ENCODE measurements at regions not wholly inside any gene's neighbourhood (a gene's known extent, or its start where the extent isn't known, plus 50 kb on each side); places are given as distances from the start of the nearest gene placed in this dataset.
"Not testable (repeated sequence)": the region's sequence is repeated elsewhere in the genome, so short reads cannot be mapped to it uniquely, and the experiment has no call there.

DNA sequence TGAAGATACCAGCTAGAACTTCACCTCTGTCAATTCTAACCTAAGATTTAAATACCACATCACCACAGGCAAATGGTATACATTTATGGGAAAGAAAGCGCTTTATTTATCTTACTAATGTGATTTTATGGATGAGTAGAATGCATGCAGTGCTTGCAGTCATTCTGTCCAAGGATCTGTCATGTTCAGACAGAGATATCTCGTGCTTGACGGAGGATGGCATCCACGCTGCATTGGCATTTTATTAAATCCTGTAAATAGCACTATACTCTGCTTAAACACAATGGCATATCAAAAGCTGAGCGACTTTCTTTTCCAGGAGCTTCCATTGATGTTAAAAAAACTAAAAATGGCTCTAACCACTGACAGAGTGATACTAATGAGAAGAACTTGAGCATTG is 133.7 kb upstream of the CAV2 start:
- Histone ChIP-seq H3K9me3 (ENCODE audit: low read length) (no peaks in the 10 kb centered on the region), H2AFZ (ENCODE audit: low read length) (no peak overlapping the region), H3K79me2 (ENCODE audit: insufficient read depth, low read depth, low read length) (no peaks in the 10 kb centered on the region), H3K4me2 (ENCODE audit: low read length) (no peak overlapping the region), H3K27ac (ENCODE audit: low read depth, low read length, poor library complexity, severe bottlenecking) (no peak overlapping the region), H3K9me2 (ENCODE audit: insufficient read depth, low read length) (no peaks in the 10 kb centered on the region), H3K36me3 (ENCODE audit: insufficient read depth, low read length) (no peaks in the 10 kb centered on the region), H3K4me1 (ENCODE audit: insufficient read depth, low read length, poor library complexity, severe bottlenecking) (no peaks in the 10 kb centered on the region), H3K4me3 (ENCODE audit: low read depth, low read length, poor library complexity, severe bottlenecking) (no peak overlapping the region), H4K20me1 (ENCODE audit: insufficient read depth, low read length) (no peaks in the 10 kb centered on the region)
- CTCF ChIA-PET (ENCODE audit: unreplicated experiment) = no interaction called here
- no peak for DNase-seq (ENCODE audit: low spot score)
- intact Hi-C loops (cut with micrococcal nuclease; ENCODE audit: unreplicated experiment) = no loop called here
- no TSS peak for BruUV-seq (replicated peaks)
- POLR2A ChIA-PET = interaction anchor here (1.1 kb wide), 1 partner anchor 66 kb away, joined by 3 read pairs; no protein-coding TSS in a partner anchor
- TF ChIP-seq, protein P1, sequence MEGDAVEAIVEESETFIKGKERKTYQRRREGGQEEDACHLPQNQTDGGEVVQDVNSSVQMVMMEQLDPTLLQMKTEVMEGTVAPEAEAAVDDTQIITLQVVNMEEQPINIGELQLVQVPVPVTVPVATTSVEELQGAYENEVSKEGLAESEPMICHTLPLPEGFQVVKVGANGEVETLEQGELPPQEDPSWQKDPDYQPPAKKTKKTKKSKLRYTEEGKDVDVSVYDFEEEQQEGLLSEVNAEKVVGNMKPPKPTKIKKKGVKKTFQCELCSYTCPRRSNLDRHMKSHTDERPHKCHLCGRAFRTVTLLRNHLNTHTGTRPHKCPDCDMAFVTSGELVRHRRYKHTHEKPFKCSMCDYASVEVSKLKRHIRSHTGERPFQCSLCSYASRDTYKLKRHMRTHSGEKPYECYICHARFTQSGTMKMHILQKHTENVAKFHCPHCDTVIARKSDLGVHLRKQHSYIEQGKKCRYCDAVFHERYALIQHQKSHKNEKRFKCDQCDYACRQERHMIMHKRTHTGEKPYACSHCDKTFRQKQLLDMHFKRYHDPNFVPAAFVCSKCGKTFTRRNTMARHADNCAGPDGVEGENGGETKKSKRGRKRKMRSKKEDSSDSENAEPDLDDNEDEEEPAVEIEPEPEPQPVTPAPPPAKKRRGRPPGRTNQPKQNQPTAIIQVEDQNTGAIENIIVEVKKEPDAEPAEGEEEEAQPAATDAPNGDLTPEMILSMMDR (conservative IDR thresholded peaks at IDR 0.05; ENCODE audit: low read length) = no peak
- TF ChIP-seq EZH2phosphoT487 (IDR thresholded peaks at IDR 0.05; ENCODE audit: borderline replicate concordance, low read depth, low read length) = no peak

DNA sequence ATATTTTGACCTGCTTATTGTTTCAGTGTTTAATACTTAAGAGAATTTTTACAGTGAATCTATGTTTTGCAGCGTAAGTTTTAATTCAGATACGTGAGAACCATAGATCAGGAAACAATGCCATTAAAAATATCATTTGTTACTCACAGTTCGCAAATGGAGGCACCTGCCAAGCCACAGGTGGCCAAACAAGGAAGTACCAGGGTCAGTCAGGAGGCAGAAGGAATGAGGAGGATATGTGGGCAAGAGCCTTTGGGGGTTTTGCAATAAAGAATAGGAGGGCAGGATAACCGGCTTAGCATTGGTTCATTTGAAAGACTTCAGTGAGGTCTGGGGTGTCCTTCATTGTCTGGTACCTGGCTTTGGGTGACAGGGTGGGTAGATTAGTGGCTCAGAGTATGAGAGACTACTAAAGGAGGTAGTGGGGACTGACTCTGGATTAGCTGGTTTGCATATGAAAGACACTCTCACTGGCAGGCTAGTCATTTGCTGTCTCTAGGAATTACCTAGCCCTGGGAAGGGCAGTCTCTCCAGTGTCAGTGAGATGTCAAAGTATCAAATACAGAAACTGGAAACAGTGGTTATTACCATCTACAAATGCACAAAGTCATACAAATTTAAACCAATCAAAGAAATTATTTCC is 132.2 kb upstream of the CAV2 start:
- Histone ChIP-seq H4K20me1 (ENCODE audit: insufficient read depth, low read length) (no peaks in the 10 kb centered on the region), H3K79me2 (ENCODE audit: insufficient read depth, low read depth, low read length) (no peaks in the 10 kb centered on the region), H3K9me2 (ENCODE audit: insufficient read depth, low read length) (no peaks in the 10 kb centered on the region), H3K4me2 (ENCODE audit: low read length) (no peak overlapping the region), H3K9me3 (ENCODE audit: low read length) (no peaks in the 10 kb centered on the region), H3K4me1 (ENCODE audit: insufficient read depth, low read length, poor library complexity, severe bottlenecking) (no peaks in the 10 kb centered on the region), H3K4me3 (ENCODE audit: low read depth, low read length, poor library complexity, severe bottlenecking) (no peak overlapping the region), H2AFZ (ENCODE audit: low read length) (no peak overlapping the region), H3K27ac (ENCODE audit: low read depth, low read length, poor library complexity, severe bottlenecking) (no peak overlapping the region), H3K36me3 (ENCODE audit: insufficient read depth, low read length) (no peaks in the 10 kb centered on the region)
- intact Hi-C loops (cut with micrococcal nuclease; ENCODE audit: unreplicated experiment) = no loop called here
- POLR2A ChIA-PET = no interaction called here
- no peak for DNase-seq (ENCODE audit: low spot score)
- CTCF ChIA-PET (ENCODE audit: unreplicated experiment) = no interaction called here
- no TSS peak for BruUV-seq (replicated peaks)
- TF ChIP-seq EZH2phosphoT487 (IDR thresholded peaks at IDR 0.05; ENCODE audit: borderline replicate concordance, low read depth, low read length) = no peak
- TF ChIP-seq, protein P1 (conservative IDR thresholded peaks at IDR 0.05; ENCODE audit: low read length) = no peak

DNA sequence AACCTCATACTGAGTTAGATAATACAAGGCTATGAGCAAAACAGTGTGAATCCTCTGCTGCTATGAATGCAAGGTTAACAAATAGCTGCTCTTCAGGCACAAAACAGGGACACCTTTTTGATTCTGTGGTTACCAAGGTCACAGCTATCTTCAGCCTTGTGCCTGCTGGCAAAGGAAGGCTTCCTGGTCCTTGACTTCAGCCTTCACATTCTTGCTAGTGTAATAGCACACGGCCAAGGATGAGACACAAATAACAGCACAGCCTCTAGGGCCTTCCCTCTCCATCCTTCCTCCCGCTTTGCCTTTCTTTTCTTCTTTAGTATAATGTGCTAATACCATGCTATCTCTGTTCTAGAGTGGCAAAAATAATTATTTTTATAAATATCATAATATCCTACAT is 130.6 kb upstream of the CAV2 start:
- H3K4me2 ChIP-seq (ENCODE audit: low read length) = no peak overlapping the region
- ChIA-PET POLR2A (interaction anchor here (0.5 to 0.8 kb wide), 2 partner anchors 26 to 120 kb away, joined by 3 to 4 read pairs; no protein-coding TSS in a partner anchor), CTCF (ENCODE audit: unreplicated experiment) (no interaction called here)

DNA sequence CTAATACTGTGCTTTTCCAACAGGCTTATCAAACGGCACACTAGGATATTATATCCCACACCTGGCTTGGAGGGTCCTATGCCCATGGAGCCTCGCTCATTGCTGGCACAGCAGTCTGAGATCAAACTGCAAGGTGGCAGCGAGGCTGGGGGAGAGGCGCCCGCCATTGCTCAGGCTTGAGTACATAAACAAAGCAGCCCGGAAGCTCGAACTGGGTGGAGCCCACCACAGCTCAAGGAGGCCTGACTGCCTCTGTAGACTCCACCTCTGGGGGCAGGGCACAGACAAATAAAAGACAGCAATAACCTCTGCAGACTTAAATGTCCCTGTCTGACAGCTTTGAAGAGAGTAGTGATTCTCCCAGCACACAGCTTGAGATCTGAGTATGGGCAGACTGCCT is 128.0 kb upstream of the CAV2 start:
- H3K9me2 ChIP-seq (ENCODE audit: insufficient read depth, low read length); H3K4me2 ChIP-seq (ENCODE audit: low read length); H2AFZ ChIP-seq (ENCODE audit: low read length); H3K4me3 ChIP-seq (ENCODE audit: low read depth, low read length, poor library complexity, severe bottlenecking); BruUV-seq (replicated peaks); CTCF ChIA-PET (ENCODE audit: unreplicated experiment); H3K79me2 ChIP-seq (ENCODE audit: insufficient read depth, low read depth, low read length); intact Hi-C loops (cut with micrococcal nuclease; ENCODE audit: unreplicated experiment); H3K36me3 ChIP-seq (ENCODE audit: insufficient read depth, low read length); H3K4me1 ChIP-seq (ENCODE audit: insufficient read depth, low read length, poor library complexity, severe bottlenecking); H3K27ac ChIP-seq (ENCODE audit: low read depth, low read length, poor library complexity, severe bottlenecking); DNase-seq (ENCODE audit: low spot score); H3K9me3 ChIP-seq (ENCODE audit: low read length); H4K20me1 ChIP-seq (ENCODE audit: insufficient read depth, low read length): not testable (repeated sequence)
- POLR2A ChIA-PET = interaction anchor here (0.9 kb wide), 1 partner anchor 25 kb away, joined by 3 read pairs; no protein-coding TSS in a partner anchor

More for the DNA sequence above, 130.6 kb upstream of the CAV2 start:
- H3K79me2 ChIP-seq (ENCODE audit: insufficient read depth, low read depth, low read length) = no peaks in the 10 kb centered on the region
- no peaks in the 10 kb centered on the region for H3K9me2 ChIP-seq (ENCODE audit: insufficient read depth, low read length)
- H3K4me1 ChIP-seq (ENCODE audit: insufficient read depth, low read length, poor library complexity, severe bottlenecking) = no peaks in the 10 kb centered on the region
- TF ChIP-seq EZH2phosphoT487 (IDR thresholded peaks at IDR 0.05; ENCODE audit: borderline replicate concordance, low read depth, low read length) = no peak
- TF ChIP-seq, protein P1 (conservative IDR thresholded peaks at IDR 0.05; ENCODE audit: low read length) = no peak
- no peaks in the 10 kb centered on the region for H4K20me1 ChIP-seq (ENCODE audit: insufficient read depth, low read length)
- no TSS peak for BruUV-seq (replicated peaks)
- no peaks in the 10 kb centered on the region for H3K36me3 ChIP-seq (ENCODE audit: insufficient read depth, low read length)
- H3K9me3 ChIP-seq (ENCODE audit: low read length) = no peaks in the 10 kb centered on the region
- no peak overlapping the region for H3K27ac ChIP-seq (ENCODE audit: low read depth, low read length, poor library complexity, severe bottlenecking)
- no peak for DNase-seq (ENCODE audit: low spot score)
- H2AFZ ChIP-seq (ENCODE audit: low read length) = no peak overlapping the region
- intact Hi-C loops (cut with micrococcal nuclease; ENCODE audit: unreplicated experiment) = no loop called here
- no peak overlapping the region for H3K4me3 ChIP-seq (ENCODE audit: low read depth, low read length, poor library complexity, severe bottlenecking)

Data from OCI-LY7 (cell line).